PFSK-1 (cell line): ENCODE measurements at regions not wholly inside any gene's neighbourhood (a gene's known extent, or its start where the extent isn't known, plus 50 kb on each side); places are given as distances from the start of the nearest gene placed in this dataset.

Source experiments
- FOXP2 ChIP-seq: optimal IDR thresholded peaks from 2 replicates; pipeline ENCODE3; 2011; ENCODE audit warnings: borderline replicate concordance, control low read depth, inconsistent platforms; ENCODE audit not compliant: insufficient read depth; ENCODE audit errors: extremely low read length, extremely low read depth
- POLR2AphosphoS5 ChIP-seq: IDR thresholded peaks from 2 replicates; pipeline ENCODE4 v1.6.1; 2012; ENCODE audit warnings: low read depth, mild to moderate bottlenecking, control low read depth, low read length, moderate library complexity
- SIN3A ChIP-seq: IDR thresholded peaks from 2 replicates; pipeline ENCODE4 v1.6.1; 2012; ENCODE audit warnings: mild to moderate bottlenecking, low read length, moderate library complexity, borderline replicate concordance; ENCODE audit not compliant: insufficient read depth
- TAF1 ChIP-seq: IDR thresholded peaks from 2 replicates; pipeline ENCODE4 v1.6.1; 2012; ENCODE audit warnings: low read length, control low read depth, borderline replicate concordance; ENCODE audit not compliant: insufficient read depth
- TF ChIP-seq, protein P1 (sequence below), 2 experiments: IDR thresholded peaks; 2 replicates each; pipeline versions ENCODE4 v1.6.1 to v1.8.0; 2011 to 2012; ENCODE audit warnings: low read depth in 2 of 2, low read length in 2 of 2, control low read depth in 1 of 2, inconsistent platforms in 1 of 2, mild to moderate bottlenecking in 1 of 2, moderate library complexity in 1 of 2; ENCODE audit not compliant: insufficient read depth in 1 of 2

DNA sequence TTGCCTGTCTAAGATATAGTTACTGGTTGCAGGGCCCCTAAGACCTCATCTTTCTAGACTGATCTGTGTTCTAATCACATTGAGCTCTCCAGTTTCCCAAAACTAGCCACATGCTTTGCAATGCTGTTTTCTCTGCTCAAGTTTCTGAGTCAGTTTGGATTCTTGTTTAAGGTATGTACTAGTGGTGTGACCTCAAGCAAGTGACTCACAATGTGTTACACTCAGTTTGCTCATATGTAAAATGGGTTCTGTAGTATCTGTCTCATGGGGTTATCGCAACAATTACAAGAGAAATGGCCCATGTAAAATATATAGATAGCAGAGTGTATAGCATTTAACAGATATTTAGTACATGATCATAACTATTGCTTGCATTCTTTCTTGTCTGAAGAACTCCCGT, 153.1 kb upstream of the ELL2 start:
- TF ChIP-seq FOXP2 = no peak
- no peak for TF ChIP-seq POLR2AphosphoS5
- no peak for TF ChIP-seq TAF1
- TF ChIP-seq SIN3A = no peak

DNA sequence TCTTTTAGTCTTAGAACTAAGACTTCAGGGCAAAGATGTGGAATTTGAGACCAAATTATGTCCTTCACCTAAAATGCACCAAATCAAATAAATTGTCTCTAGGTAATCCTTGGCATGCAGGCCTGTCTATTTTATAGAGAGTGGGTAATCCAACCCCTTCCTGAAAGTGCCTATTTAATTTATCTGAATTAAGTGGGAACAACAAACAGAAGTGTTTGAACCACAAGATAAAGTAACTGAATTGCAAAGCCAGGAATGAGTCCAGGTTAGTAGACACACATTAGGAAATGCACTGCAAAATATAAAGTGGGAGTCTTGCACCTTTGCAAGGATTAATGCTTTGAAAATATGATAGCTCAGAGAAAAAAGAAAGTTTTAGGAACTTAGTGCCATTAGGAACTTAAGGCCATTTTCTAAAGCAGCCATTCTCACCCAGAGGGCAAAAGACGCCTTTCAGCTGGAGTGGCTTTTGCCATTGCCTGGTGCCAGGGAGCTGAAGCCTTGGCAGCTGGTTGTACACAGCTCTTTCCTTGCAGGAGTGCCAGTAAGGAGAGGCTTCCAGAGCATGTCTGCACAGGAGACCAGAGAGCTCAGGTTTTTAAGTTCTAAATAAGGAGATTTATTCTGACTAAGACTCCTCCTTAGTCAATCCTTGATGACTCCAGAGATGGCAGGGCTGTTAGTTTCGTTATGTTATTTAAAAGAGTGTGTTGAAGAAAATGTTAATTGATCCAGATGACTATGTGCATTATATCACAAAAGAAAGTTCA, 151.7 kb upstream of the ELL2 start:
- TF ChIP-seq POLR2AphosphoS5 = no peak
- no peak for TF ChIP-seq TAF1
- no peak for TF ChIP-seq SIN3A
- TF ChIP-seq FOXP2 = no peak
- TF ChIP-seq, protein P1, sequence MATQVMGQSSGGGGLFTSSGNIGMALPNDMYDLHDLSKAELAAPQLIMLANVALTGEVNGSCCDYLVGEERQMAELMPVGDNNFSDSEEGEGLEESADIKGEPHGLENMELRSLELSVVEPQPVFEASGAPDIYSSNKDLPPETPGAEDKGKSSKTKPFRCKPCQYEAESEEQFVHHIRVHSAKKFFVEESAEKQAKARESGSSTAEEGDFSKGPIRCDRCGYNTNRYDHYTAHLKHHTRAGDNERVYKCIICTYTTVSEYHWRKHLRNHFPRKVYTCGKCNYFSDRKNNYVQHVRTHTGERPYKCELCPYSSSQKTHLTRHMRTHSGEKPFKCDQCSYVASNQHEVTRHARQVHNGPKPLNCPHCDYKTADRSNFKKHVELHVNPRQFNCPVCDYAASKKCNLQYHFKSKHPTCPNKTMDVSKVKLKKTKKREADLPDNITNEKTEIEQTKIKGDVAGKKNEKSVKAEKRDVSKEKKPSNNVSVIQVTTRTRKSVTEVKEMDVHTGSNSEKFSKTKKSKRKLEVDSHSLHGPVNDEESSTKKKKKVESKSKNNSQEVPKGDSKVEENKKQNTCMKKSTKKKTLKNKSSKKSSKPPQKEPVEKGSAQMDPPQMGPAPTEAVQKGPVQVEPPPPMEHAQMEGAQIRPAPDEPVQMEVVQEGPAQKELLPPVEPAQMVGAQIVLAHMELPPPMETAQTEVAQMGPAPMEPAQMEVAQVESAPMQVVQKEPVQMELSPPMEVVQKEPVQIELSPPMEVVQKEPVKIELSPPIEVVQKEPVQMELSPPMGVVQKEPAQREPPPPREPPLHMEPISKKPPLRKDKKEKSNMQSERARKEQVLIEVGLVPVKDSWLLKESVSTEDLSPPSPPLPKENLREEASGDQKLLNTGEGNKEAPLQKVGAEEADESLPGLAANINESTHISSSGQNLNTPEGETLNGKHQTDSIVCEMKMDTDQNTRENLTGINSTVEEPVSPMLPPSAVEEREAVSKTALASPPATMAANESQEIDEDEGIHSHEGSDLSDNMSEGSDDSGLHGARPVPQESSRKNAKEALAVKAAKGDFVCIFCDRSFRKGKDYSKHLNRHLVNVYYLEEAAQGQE (IDR thresholded peaks at IDR 0.05; ENCODE audit: insufficient read depth in 1 of 2, low read depth in 2 of 2, low read length in 2 of 2) = no peak

DNA sequence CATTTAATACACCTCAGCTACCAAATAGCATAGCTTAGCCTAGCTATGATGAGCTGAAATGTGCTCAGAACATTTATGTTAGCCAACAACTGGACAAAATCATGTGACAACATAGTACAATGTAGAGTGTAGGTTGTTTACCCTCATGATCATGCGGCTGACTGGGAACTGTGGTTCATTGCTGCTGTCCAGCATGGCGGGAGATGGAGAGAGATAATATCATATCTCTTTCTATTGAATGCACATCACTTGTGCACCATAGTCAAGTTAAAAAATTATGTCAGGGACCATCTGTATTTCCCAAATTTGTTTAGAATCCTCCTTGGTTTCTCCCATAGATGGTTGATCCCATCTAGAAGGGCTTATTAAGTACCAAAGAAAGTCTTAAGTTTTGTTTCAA, 151.1 kb upstream of the ELL2 start:
- TF ChIP-seq, protein P1 (IDR thresholded peaks at IDR 0.05; ENCODE audit: insufficient read depth in 1 of 2, low read depth in 2 of 2, low read length in 2 of 2) = peak; percentile 53 to 82; a peak in 3 of 4 replicates
- TF ChIP-seq FOXP2 = no peak

DNA sequence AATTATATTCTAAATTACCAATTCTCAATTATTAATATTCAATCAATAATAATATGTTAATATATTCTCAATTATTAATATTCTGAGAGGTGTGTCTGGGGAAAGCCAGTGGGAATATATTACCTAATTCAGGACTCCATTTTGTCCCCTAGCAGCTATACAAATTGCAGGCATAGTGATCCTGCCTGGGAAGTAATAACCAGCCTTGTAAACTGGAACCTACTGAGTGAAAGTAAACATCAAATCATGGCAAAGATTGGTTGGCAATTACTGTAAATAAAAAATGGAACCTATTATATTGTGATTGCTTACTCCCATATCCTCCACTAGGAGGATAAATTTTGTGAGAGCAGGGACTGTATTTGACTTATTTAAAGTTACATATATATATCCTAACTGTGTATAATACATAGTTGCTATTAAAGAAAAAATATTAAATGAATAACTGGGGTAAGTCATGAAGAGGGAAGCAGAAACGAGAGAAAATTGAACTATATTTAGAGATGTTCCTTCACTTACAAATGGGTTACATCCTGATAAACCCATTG, 150.5 kb upstream of the ELL2 start:
- TF ChIP-seq SIN3A = no peak

DNA sequence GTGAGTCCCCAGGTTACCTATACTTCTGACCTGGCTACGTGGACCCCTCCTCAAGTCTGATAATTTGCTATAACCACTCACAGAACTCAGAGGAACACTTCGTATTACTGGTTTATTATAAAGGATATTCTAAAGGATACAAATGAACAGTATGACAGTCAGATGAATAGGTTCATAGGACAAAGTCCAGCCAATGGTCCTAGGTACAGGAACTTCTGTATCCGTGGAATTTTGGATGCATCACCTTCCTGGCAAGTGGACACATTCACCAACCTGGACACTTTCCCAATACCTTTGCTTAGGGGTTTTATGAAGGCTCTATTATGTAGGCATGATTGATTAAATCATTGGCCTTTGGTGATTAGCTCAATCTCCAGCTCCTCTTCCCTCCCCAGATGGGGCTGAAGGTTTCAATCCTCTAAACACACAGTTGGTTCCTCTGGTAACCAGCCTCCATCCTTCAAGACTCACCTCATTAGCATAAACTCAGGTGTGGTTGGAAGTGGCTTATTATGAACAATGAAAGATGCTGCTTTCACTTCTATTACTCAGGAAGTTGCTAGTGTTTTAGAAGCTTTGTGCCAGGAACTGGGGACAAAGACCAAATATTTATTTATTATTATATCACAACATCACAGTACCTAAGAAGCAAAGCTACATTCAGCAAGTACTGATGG, 149.6 kb upstream of the ELL2 start:
- TF ChIP-seq, protein P1 (IDR thresholded peaks at IDR 0.05; ENCODE audit: insufficient read depth in 1 of 2, low read depth in 2 of 2, low read length in 2 of 2) = no peak
- TF ChIP-seq POLR2AphosphoS5 (no peak), TAF1 (no peak), FOXP2 (no peak)

DNA sequence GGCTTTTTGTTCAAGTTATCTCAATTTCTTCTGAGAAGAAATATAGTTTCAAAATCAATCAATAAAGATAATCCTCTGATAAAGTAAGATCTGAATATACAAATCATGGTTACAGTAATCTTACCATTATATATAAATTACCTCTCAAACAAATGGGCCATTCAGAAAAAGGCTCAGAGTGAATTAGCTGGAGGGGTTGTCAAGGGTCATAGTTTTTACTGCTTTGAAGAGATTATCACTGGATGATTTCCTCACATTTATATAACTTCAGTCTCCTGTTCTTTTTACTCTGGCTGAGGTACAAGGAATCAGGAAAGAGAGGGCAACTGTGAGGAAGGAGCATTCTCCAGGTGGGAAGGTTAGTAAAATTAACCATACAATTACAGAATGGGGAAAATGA, 148.6 kb upstream of the ELL2 start:
- TF ChIP-seq, protein P1 (IDR thresholded peaks at IDR 0.05; ENCODE audit: insufficient read depth in 1 of 2, low read depth in 2 of 2, low read length in 2 of 2) = no peak
- TF ChIP-seq SIN3A (no peak), TAF1 (no peak), FOXP2 (no peak), POLR2AphosphoS5 (no peak)
